ENCODE measurements at regions not wholly inside any gene's neighbourhood (a gene's known extent, or its start where the extent isn't known, plus 50 kb on each side); places are given as distances from the start of the nearest gene placed in this dataset.

GRCh38 chr10:5274795-5275194, 78.2 kb downstream of the AKR1C4 start:
- WGBS (ENCODE audit: insufficient coverage, low coverage, low lambda C conversion rate, missing lambda C conversion rate): no CpG with 5 or more reads among the region's 5 CpGs
- ATAC-seq: peak in 2 of 4 donors; percentile 53

GRCh38 chr10:5281356-5281755, 83.4 kb upstream of the UCN3 start:
- Histone ChIP-seq H3K27ac (no peak overlapping the region), H3K4me1 (peaks cover 0 to 9% (median 0%) of the 10 kb centered on the region in 4 donors), H3K27me3 (no peaks in the 10 kb centered on the region), H3K9me3 (no peaks in the 10 kb centered on the region), H3K4me3 (no peak overlapping the region), H3K36me3 (no peaks in the 10 kb centered on the region)
- DNase-seq (no peak), ATAC-seq (no peak)
- no peak for TF ChIP-seq POLR2A (IDR thresholded peaks at IDR 0.05)
- TF ChIP-seq CTCF (IDR thresholded peaks at IDR 0.05): no peak
- WGBS (ENCODE audit: insufficient coverage, low coverage, low lambda C conversion rate, missing lambda C conversion rate): 67% methylated on average over 2 of the region's 2 CpGs
- intact Hi-C loops (cut with DNase I): no loop called here

More at GRCh38 chr10:5274795-5275194, 78.2 kb downstream of the AKR1C4 start:
- Histone ChIP-seq H3K36me3 (no peaks in the 10 kb centered on the region), H3K27ac (no peak overlapping the region), H3K4me3 (no peak overlapping the region), H3K4me1 (no peaks in the 10 kb centered on the region), H3K27me3 (no peaks in the 10 kb centered on the region), H3K9me3 (no peaks in the 10 kb centered on the region)
- TF ChIP-seq CTCF (IDR thresholded peaks at IDR 0.05) (no peak), POLR2A (IDR thresholded peaks at IDR 0.05) (no peak)
- intact Hi-C loops (cut with DNase I): no loop called here
- no peak for DNase-seq

- WGBS (ENCODE audit: insufficient coverage, low coverage, low lambda C conversion rate, missing lambda C conversion rate): 88% methylated on average over 2 of the region's 2 CpGs
- TF ChIP-seq POLR2A (IDR thresholded peaks at IDR 0.05): no peak
- TF ChIP-seq CTCF (IDR thresholded peaks at IDR 0.05): no peak
- DNase-seq (no peak), ATAC-seq (no peak)
- Histone ChIP-seq H3K4me1 (peaks cover 0 to 9% (median 0%) of the 10 kb centered on the region in 4 donors), H3K27ac (no peak overlapping the region), H3K9me3 (no peaks in the 10 kb centered on the region), H3K27me3 (no peaks in the 10 kb centered on the region), H3K4me3 (no peak overlapping the region), H3K36me3 (no peaks in the 10 kb centered on the region)
- intact Hi-C loops (cut with DNase I): no loop called here
Measured at GRCh38 chr10:5282137-5282536, 82.6 kb upstream of the UCN3 start.

GRCh38 chr10:5283305-5284158, 81.2 kb upstream of the UCN3 start:
- 16% methylated on average over 14 of the region's 14 CpGs for WGBS (ENCODE audit: insufficient coverage, low coverage, low lambda C conversion rate, missing lambda C conversion rate)
- Histone ChIP-seq H3K36me3 (no peaks in the 10 kb centered on the region), H3K4me1 (peaks cover 0 to 9% (median 0%) of the 10 kb centered on the region in 4 donors), H3K9me3 (no peaks in the 10 kb centered on the region), H3K27me3 (no peaks in the 10 kb centered on the region), H3K4me3 (no peak overlapping the region), H3K27ac (peak overlapping the region in 2 of 3 donors; percentile 14 to 28)
- TF ChIP-seq CTCF (IDR thresholded peaks at IDR 0.05) (peak; percentile 68 to 84 (median 72)), POLR2A (IDR thresholded peaks at IDR 0.05) (no peak)
- ATAC-seq: peak; percentile 96 to 99 (median 98)
- peak; percentile 70 to 84 (median 70) for DNase-seq
- intact Hi-C loops (cut with DNase I): no loop called here
